ENCODE measurements at regions not wholly inside any gene's neighbourhood (a gene's known extent, or its start where the extent isn't known, plus 50 kb on each side); places are given as distances from the start of the nearest gene placed in this dataset.
"Not testable (repeated sequence)": the region's sequence is repeated elsewhere in the genome, so short reads cannot be mapped to it uniquely, and the experiment has no call there.

- H3K79me2 ChIP-seq (ENCODE audit: insufficient read depth, low read length): no peaks in the 10 kb centered on the region
- H3K4me3 ChIP-seq (ENCODE audit: insufficient read depth, low read length): no peak overlapping the region
- no peaks in the 10 kb centered on the region for H4K20me1 ChIP-seq (ENCODE audit: insufficient read depth, low read length)
- no peak overlapping the region for H3K27ac ChIP-seq (ENCODE audit: low read depth, low read length)
- H3K27me3 ChIP-seq (ENCODE audit: insufficient read depth, low read length): no peaks in the 10 kb centered on the region
- DNase-seq (ENCODE audit: insufficient read length, low spot score, missing footprints): no peak
- no peaks in the 10 kb centered on the region for H3K9me3 ChIP-seq (ENCODE audit: low read depth, low read length)
- H3K4me1 ChIP-seq (ENCODE audit: insufficient read depth, low read length): no peaks in the 10 kb centered on the region
- no peak for TF ChIP-seq CTCF (IDR thresholded peaks at IDR 0.05; ENCODE audit: extremely low read depth, low read depth, low read length)
- H3K4me2 ChIP-seq (ENCODE audit: insufficient read depth, low read length): no peak overlapping the region
- no peaks in the 10 kb centered on the region for H3K36me3 ChIP-seq (ENCODE audit: insufficient read depth, low read length)
- no peak overlapping the region for H2AFZ ChIP-seq (ENCODE audit: low read length)
Measured at GRCh38 chr4:134510544-134510943, 309.0 kb upstream of the PABPC4L start.

- Histone ChIP-seq H4K20me1 (ENCODE audit: insufficient read depth, low read length) (no peaks in the 10 kb centered on the region), H2AFZ (ENCODE audit: low read length) (no peak overlapping the region), H3K79me2 (ENCODE audit: insufficient read depth, low read length) (no peaks in the 10 kb centered on the region), H3K27ac (ENCODE audit: low read depth, low read length) (no peak overlapping the region), H3K36me3 (ENCODE audit: insufficient read depth, low read length) (no peaks in the 10 kb centered on the region), H3K4me2 (ENCODE audit: insufficient read depth, low read length) (no peak overlapping the region), H3K9me3 (ENCODE audit: low read depth, low read length) (no peaks in the 10 kb centered on the region), H3K4me3 (ENCODE audit: insufficient read depth, low read length) (no peak overlapping the region), H3K27me3 (ENCODE audit: insufficient read depth, low read length) (no peaks in the 10 kb centered on the region), H3K4me1 (ENCODE audit: insufficient read depth, low read length) (no peaks in the 10 kb centered on the region)
- no peak for DNase-seq (ENCODE audit: insufficient read length, low spot score, missing footprints)
- TF ChIP-seq CTCF (IDR thresholded peaks at IDR 0.05; ENCODE audit: extremely low read depth, low read depth, low read length): no peak
Measured at GRCh38 chr4:134505511-134505910, 303.9 kb upstream of the PABPC4L start.

- H3K4me1 ChIP-seq (ENCODE audit: insufficient read depth, low read length): no peaks in the 10 kb centered on the region
- no peak for TF ChIP-seq CTCF (IDR thresholded peaks at IDR 0.05; ENCODE audit: extremely low read depth, low read depth, low read length)
- H3K9me3 ChIP-seq (ENCODE audit: low read depth, low read length): no peaks in the 10 kb centered on the region
- no peaks in the 10 kb centered on the region for H3K79me2 ChIP-seq (ENCODE audit: insufficient read depth, low read length)
- no peaks in the 10 kb centered on the region for H4K20me1 ChIP-seq (ENCODE audit: insufficient read depth, low read length)
- no peak overlapping the region for H3K27ac ChIP-seq (ENCODE audit: low read depth, low read length)
- H2AFZ ChIP-seq (ENCODE audit: low read length): no peak overlapping the region
- no peak overlapping the region for H3K4me2 ChIP-seq (ENCODE audit: insufficient read depth, low read length)
- no peak for DNase-seq (ENCODE audit: insufficient read length, low spot score, missing footprints)
- H3K4me3 ChIP-seq (ENCODE audit: insufficient read depth, low read length): no peak overlapping the region
- H3K36me3 ChIP-seq (ENCODE audit: insufficient read depth, low read length): no peaks in the 10 kb centered on the region
- no peaks in the 10 kb centered on the region for H3K27me3 ChIP-seq (ENCODE audit: insufficient read depth, low read length)
Measured at GRCh38 chr4:134501973-134502643, 300.5 kb upstream of the PABPC4L start.

- H2AFZ ChIP-seq (ENCODE audit: low read length); H3K4me2 ChIP-seq (ENCODE audit: insufficient read depth, low read length); H3K27ac ChIP-seq (ENCODE audit: low read depth, low read length); H3K79me2 ChIP-seq (ENCODE audit: insufficient read depth, low read length); H3K4me3 ChIP-seq (ENCODE audit: insufficient read depth, low read length); DNase-seq (ENCODE audit: insufficient read length, low spot score, missing footprints); H4K20me1 ChIP-seq (ENCODE audit: insufficient read depth, low read length); H3K9me3 ChIP-seq (ENCODE audit: low read depth, low read length); H3K36me3 ChIP-seq (ENCODE audit: insufficient read depth, low read length); H3K4me1 ChIP-seq (ENCODE audit: insufficient read depth, low read length); H3K27me3 ChIP-seq (ENCODE audit: insufficient read depth, low read length): not testable (repeated sequence)
Measured at GRCh38 chr4:134501488-134501887, 299.9 kb upstream of the PABPC4L start.

Data from osteoblast (primary cell).